ENCODE measurements at regions not wholly inside any gene's neighbourhood (a gene's known extent, or its start where the extent isn't known, plus 50 kb on each side); places are given as distances from the start of the nearest gene placed in this dataset.

- TF ChIP-seq CTCF (IDR thresholded peaks at IDR 0.05; ENCODE audit: insufficient read depth, low read length, poor library complexity, severe bottlenecking), result no peak
- DNase-seq (ENCODE audit: low read depth), result no peak
- Histone ChIP-seq H3K4me3 (ENCODE audit: low read depth, low read length) (no peak overlapping the region), H3K27me3 (ENCODE audit: control insufficient read depth, insufficient read depth, low read length) (no peaks in the 10 kb centered on the region), H3K36me3 (ENCODE audit: control insufficient read depth, insufficient read depth, low read length) (no peaks in the 10 kb centered on the region)
Observed at GRCh38 chr2:226673314-226673723, 126.3 kb downstream of the IRS1 start.

GRCh38 chr2:226671141-226671676 lies 128.4 kb downstream of the IRS1 start:
- TF ChIP-seq CTCF (IDR thresholded peaks at IDR 0.05; ENCODE audit: insufficient read depth, low read length, poor library complexity, severe bottlenecking), result no peak
- no peak for DNase-seq (ENCODE audit: low read depth)
- H3K36me3 ChIP-seq (ENCODE audit: control insufficient read depth, insufficient read depth, low read length), result no peaks in the 10 kb centered on the region
- no peak overlapping the region for H3K4me3 ChIP-seq (ENCODE audit: low read depth, low read length)
- no peaks in the 10 kb centered on the region for H3K27me3 ChIP-seq (ENCODE audit: control insufficient read depth, insufficient read depth, low read length)

GRCh38 chr2:226669905-226670304 lies 129.7 kb downstream of the IRS1 start:
- DNase-seq (ENCODE audit: low read depth), result no peak
- TF ChIP-seq CTCF (IDR thresholded peaks at IDR 0.05; ENCODE audit: insufficient read depth, low read length, poor library complexity, severe bottlenecking), result no peak
- Histone ChIP-seq H3K4me3 (ENCODE audit: low read depth, low read length) (no peak overlapping the region), H3K27me3 (ENCODE audit: control insufficient read depth, insufficient read depth, low read length) (no peaks in the 10 kb centered on the region), H3K36me3 (ENCODE audit: control insufficient read depth, insufficient read depth, low read length) (no peaks in the 10 kb centered on the region)

GRCh38 chr2:226669249-226669648 lies 130.4 kb downstream of the IRS1 start:
- H3K27me3 ChIP-seq (ENCODE audit: control insufficient read depth, insufficient read depth, low read length), result no peaks in the 10 kb centered on the region
- DNase-seq (ENCODE audit: low read depth), result no peak
- no peak overlapping the region for H3K4me3 ChIP-seq (ENCODE audit: low read depth, low read length)
- no peaks in the 10 kb centered on the region for H3K36me3 ChIP-seq (ENCODE audit: control insufficient read depth, insufficient read depth, low read length)
- TF ChIP-seq CTCF (IDR thresholded peaks at IDR 0.05; ENCODE audit: insufficient read depth, low read length, poor library complexity, severe bottlenecking), result no peak

GRCh38 chr2:226667736-226668135 lies 131.9 kb downstream of the IRS1 start:
- Histone ChIP-seq H3K4me3 (ENCODE audit: low read depth, low read length) (no peak overlapping the region), H3K36me3 (ENCODE audit: control insufficient read depth, insufficient read depth, low read length) (no peaks in the 10 kb centered on the region), H3K27me3 (ENCODE audit: control insufficient read depth, insufficient read depth, low read length) (no peaks in the 10 kb centered on the region)
- TF ChIP-seq CTCF (IDR thresholded peaks at IDR 0.05; ENCODE audit: insufficient read depth, low read length, poor library complexity, severe bottlenecking), result no peak
- DNase-seq (ENCODE audit: low read depth), result no peak

GRCh38 chr2:226665306-226665831 lies 134.3 kb downstream of the IRS1 start:
- Histone ChIP-seq H3K4me3 (ENCODE audit: low read depth, low read length) (no peak overlapping the region), H3K36me3 (ENCODE audit: control insufficient read depth, insufficient read depth, low read length) (no peaks in the 10 kb centered on the region), H3K27me3 (ENCODE audit: control insufficient read depth, insufficient read depth, low read length) (no peaks in the 10 kb centered on the region)
- no peak for TF ChIP-seq CTCF (IDR thresholded peaks at IDR 0.05; ENCODE audit: insufficient read depth, low read length, poor library complexity, severe bottlenecking)
- DNase-seq (ENCODE audit: low read depth), result no peak

Measured in kidney epithelial cell (primary cell).